A673 (cell line): ENCODE measurements at regions not wholly inside any gene's neighbourhood (a gene's known extent, or its start where the extent isn't known, plus 50 kb on each side); places are given as distances from the start of the nearest gene placed in this dataset.

Experiments used
- BruUV-seq: library from RNA; stranded (reverse); fragments of 400-500 nt; replicated peaks from 2 replicates; lab custom pipeline; 2021; lab: Mats Ljungman, UMichigan
- CTCF ChIA-PET: fragments of 300-600 bp; sonication (Branson Sonifier 250); formaldehyde crosslinking; loops from one replicate; lab custom pipeline; 2022; ENCODE audit warnings: antibody characterized with exemption; lab: Charles Lee
- POLR2A ChIA-PET: fragments of 300-600 bp; sonication (Branson Sonifier 250); formaldehyde crosslinking; loops from one replicate; lab custom pipeline; 2022; ENCODE audit warnings: antibody characterized with exemption; ENCODE audit not compliant: low non-redundant PET; lab: Charles Lee
- DNase-seq: peaks from one replicate; pipeline ENCODE4 v3.0.0-alpha.2; 2015; ENCODE audit warnings: low spot score
- H3K27ac ChIP-seq: fragments of 200-600 bp; sonication (generic); 2 replicates; pipeline ENCODE4 v1.5.1; 2016; ENCODE audit warnings: mixed run types, low read depth, mild to moderate bottlenecking, mixed read lengths, antibody characterized with exemption, low read length; ENCODE audit not compliant: poor library complexity, severe bottlenecking
- H3K27me3 ChIP-seq: fragments of 200-600 bp; sonication (generic); replicated peaks from 2 replicates; pipeline ENCODE4 v1.6.1; 2017; ENCODE audit warnings: mixed run types, low read depth, mild to moderate bottlenecking, mixed read lengths, antibody characterized with exemption, low read length; ENCODE audit not compliant: insufficient read depth, poor library complexity
- H3K36me3 ChIP-seq: fragments of 200-600 bp; sonication (generic); 2 replicates; pipeline ENCODE4 v1.6.1; 2016; ENCODE audit warnings: mixed run types, mild to moderate bottlenecking, mixed read lengths, antibody characterized with exemption, low read length; ENCODE audit not compliant: insufficient read depth, poor library complexity, severe bottlenecking
- H3K4me1 ChIP-seq: fragments of 200-600 bp; sonication (generic); 2 replicates; pipeline ENCODE4 v1.6.1; 2017; ENCODE audit warnings: mixed run types, mild to moderate bottlenecking, mixed read lengths, antibody characterized with exemption, low read length; ENCODE audit not compliant: insufficient read depth, poor library complexity, severe bottlenecking
- H3K4me3 ChIP-seq: fragments of 200-600 bp; sonication (generic); 2 replicates; pipeline ENCODE4 v1.5.1; 2016; ENCODE audit warnings: low read depth, mixed run types, mild to moderate bottlenecking, mixed read lengths, low read length; ENCODE audit not compliant: poor library complexity, severe bottlenecking
- H3K9me3 ChIP-seq: fragments of 200-600 bp; sonication (generic); 2 replicates; pipeline ENCODE4 v1.6.1; 2016; ENCODE audit warnings: mixed run types, low read depth, mild to moderate bottlenecking, mixed read lengths, antibody characterized with exemption, low read length; ENCODE audit not compliant: poor library complexity, severe bottlenecking
- EZH2 ChIP-seq: fragments of 200-600 bp; sonication (generic); IDR thresholded peaks from 2 replicates; pipeline ENCODE4 v1.6.1; 2017; ENCODE audit warnings: borderline replicate concordance, low read depth, mild to moderate bottlenecking, mixed read lengths, antibody characterized with exemption, low read length; ENCODE audit not compliant: poor library complexity, severe bottlenecking
- intact Hi-C: fragments of 100-400 bp; cut with micrococcal nuclease; formaldehyde crosslinking; loops from one replicate; pipeline ENCODE4 v1.10.0; 2022; ENCODE audit not compliant: unreplicated experiment
- TF ChIP-seq, protein P1 (sequence below): fragments of 300-800, 200-600 bp; sonication (generic); conservative IDR thresholded peaks from 2 replicates; pipeline ENCODE4 v1.5.1; 2017; ENCODE audit warnings: low read depth, mild to moderate bottlenecking, antibody characterized with exemption, low read length, moderate library complexity, mixed read lengths

DNA sequence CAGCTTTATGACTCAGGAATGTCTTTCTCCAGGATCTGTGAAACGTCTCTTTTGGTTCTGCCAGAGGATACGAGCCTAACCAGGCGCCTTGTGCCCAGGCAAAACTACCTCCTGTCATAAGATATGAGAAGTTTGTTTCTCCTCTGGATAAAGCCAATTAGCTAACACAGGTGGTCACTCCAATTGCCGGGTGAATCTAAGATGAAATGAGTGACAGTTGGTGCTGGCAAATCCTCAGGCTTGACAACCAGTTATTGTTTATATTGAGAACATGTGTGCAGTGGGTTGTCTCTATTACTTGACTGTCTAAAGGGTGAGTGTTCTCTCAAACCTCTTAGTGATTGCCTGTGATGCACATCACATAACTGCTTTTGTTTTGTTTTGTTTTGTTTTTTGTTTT is 449.1 kb downstream of the XPNPEP1 start:
- Histone ChIP-seq H3K36me3 (no peaks in the 10 kb centered on the region), H3K9me3 (no peaks in the 10 kb centered on the region), H3K4me3 (no peak overlapping the region), H3K4me1 (peaks cover 35% of the 10 kb centered on the region), H3K27ac (no peak overlapping the region), H3K27me3 (no peaks in the 10 kb centered on the region)
- no peak for DNase-seq
- no TSS peak for BruUV-seq
- intact Hi-C loops, result no loop called here
- TF ChIP-seq, protein P1, sequence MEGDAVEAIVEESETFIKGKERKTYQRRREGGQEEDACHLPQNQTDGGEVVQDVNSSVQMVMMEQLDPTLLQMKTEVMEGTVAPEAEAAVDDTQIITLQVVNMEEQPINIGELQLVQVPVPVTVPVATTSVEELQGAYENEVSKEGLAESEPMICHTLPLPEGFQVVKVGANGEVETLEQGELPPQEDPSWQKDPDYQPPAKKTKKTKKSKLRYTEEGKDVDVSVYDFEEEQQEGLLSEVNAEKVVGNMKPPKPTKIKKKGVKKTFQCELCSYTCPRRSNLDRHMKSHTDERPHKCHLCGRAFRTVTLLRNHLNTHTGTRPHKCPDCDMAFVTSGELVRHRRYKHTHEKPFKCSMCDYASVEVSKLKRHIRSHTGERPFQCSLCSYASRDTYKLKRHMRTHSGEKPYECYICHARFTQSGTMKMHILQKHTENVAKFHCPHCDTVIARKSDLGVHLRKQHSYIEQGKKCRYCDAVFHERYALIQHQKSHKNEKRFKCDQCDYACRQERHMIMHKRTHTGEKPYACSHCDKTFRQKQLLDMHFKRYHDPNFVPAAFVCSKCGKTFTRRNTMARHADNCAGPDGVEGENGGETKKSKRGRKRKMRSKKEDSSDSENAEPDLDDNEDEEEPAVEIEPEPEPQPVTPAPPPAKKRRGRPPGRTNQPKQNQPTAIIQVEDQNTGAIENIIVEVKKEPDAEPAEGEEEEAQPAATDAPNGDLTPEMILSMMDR, result no peak
- no peak for TF ChIP-seq EZH2
- ChIA-PET CTCF (no interaction called here), POLR2A (no interaction called here)

DNA sequence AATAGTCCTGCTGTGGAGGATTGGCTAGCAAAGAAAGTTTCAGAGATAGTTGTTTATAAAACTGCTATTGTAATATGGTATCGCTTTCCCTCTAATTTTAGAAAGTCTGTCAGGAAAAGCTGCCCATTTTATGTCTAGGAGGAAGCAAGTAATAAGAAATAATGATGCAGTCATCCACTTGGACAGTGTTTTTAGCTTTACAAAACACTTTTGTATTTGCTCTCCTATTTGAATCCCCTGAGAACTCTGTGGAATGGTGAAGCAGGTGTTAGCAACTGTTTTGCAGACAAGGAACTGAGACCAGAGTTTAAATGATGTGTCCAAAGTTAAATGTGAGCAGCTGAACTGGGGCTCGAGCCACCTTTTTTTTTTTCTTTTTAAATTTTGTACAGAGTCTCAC is 455.8 kb downstream of the XPNPEP1 start:
- no peak overlapping the region for H3K4me3 ChIP-seq
- TF ChIP-seq, protein P1, result no peak
- no peak for TF ChIP-seq EZH2
- no peaks in the 10 kb centered on the region for H3K27me3 ChIP-seq
- CTCF ChIA-PET, result no interaction called here
- no peaks in the 10 kb centered on the region for H3K4me1 ChIP-seq
- no peaks in the 10 kb centered on the region for H3K9me3 ChIP-seq
- no peak overlapping the region for H3K27ac ChIP-seq
- intact Hi-C loops, result no loop called here
- no TSS peak for BruUV-seq
- no peak for DNase-seq
- POLR2A ChIA-PET, result interaction anchor here (0.7 kb wide), 1 partner anchor 14 kb away, joined by 3 read pairs; no protein-coding TSS in a partner anchor
- H3K36me3 ChIP-seq, result no peaks in the 10 kb centered on the region

DNA sequence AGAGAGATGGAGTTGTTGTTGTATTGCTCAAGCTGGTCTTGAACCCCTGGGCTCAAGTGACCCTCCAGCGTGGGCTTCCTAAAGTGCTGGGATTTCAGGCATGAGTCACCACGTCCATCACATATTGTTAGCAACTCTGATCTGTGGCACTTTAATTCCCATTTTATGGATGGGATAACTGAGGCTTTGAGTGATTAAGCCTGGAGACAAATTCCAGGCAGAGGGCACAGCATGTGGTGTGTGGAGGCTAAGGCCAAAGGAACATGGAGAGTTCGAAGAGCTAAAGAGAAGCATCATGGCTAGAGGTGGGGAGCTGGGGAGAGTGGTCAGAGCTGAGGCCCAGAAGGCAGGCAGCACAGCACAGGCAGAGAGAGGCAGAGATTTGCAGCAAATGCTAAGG is 458.4 kb downstream of the XPNPEP1 start:
- BruUV-seq, result no TSS peak
- ChIA-PET CTCF (no interaction called here), POLR2A (no interaction called here)

More for the DNA sequence above, 458.4 kb downstream of the XPNPEP1 start:
- Histone ChIP-seq H3K36me3 (no peaks in the 10 kb centered on the region), H3K27ac (no peak overlapping the region), H3K9me3 (no peaks in the 10 kb centered on the region), H3K4me1 (no peaks in the 10 kb centered on the region), H3K27me3 (no peaks in the 10 kb centered on the region), H3K4me3 (no peak overlapping the region)
- intact Hi-C loops, result no loop called here
- DNase-seq, result no peak
- TF ChIP-seq EZH2, result no peak
- TF ChIP-seq, protein P1, result no peak
